Glomerular visceral epithelial cell (primary cell): ENCODE measurements at regions not wholly inside any gene's neighbourhood (a gene's known extent, or its start where the extent isn't known, plus 50 kb on each side); places are given as distances from the start of the nearest gene placed in this dataset.
A peak's percentile ranks its signal among the peaks of the same experiment; 100 is the strongest.
"Not testable (repeated sequence)": the region's sequence is repeated elsewhere in the genome, so short reads cannot be mapped to it uniquely, and the experiment has no call there.

ENCODE experiments used
- DNase-seq: peaks from one replicate; pipeline ENCODE4 v3.0.0-alpha.2; 2016; ENCODE audit errors: extremely low spot score

- no peak for DNase-seq
Measured at GRCh38 chr6:97913721-97914120, 630.7 kb upstream of the MMS22L start.

DNA sequence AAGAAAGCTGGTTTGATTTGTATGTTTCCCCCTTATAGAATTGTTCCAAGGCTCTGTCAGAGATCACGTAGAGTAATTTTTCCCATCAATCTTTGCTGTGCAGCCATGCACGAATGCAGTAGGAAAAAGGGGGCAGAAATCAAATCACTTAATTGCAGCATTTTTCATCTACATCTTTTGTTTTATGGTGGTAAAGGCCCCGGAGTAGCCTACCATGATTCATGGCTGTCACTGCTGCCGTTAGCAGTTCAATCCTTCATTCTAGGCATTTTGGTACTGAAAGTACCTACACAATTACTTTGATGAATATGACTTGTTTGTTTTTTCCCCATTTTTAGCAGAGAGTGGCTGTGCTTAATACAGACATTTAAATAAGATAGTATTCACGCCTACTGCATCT is 631.9 kb upstream of the MMS22L start:
- no peak for DNase-seq

DNA sequence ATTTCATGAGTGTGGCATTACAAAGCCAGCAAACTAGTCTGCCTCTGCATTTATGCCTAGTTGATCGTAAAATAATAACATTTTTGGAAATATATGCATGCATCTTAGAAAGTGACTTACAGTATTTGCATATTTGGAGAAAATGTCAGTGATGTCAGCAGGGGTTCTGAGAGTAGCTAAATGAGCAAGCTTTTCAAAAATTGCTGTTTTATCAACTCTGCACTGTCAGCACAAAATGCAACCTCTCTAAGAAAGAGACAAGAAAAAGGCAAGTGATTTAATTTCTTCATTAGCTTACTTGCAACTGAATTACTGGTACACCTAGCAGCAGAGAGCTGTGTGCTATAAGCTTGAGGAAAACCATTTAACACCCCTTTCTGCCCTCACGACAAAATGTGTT is 632.5 kb upstream of the MMS22L start:
- DNase-seq: no peak

GRCh38 chr6:97917369-97917768 is 634.4 kb upstream of the MMS22L start:
- no peak for DNase-seq

DNA sequence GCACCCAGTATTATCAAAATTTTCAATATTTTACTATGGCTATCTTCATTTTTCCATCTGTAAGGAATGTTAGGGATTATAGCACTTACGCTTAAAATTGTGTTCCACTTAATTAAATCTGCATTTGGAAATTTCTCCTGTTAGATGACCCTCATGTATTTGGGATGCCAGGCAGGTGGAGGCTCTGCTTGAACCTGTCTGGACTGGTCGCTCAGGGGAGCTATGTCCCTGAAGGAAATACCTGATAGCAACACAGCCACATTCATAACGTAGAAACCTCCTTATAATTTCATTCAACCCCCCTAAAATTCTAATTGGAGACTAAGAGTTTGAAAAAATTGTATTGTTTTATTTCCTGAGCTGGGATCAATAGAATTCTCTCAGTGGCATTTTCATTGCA is 636.0 kb upstream of the MMS22L start:
- DNase-seq: no peak

- no peak for DNase-seq
Measured at GRCh38 chr6:97919631-97920030, 636.6 kb upstream of the MMS22L start.

DNA sequence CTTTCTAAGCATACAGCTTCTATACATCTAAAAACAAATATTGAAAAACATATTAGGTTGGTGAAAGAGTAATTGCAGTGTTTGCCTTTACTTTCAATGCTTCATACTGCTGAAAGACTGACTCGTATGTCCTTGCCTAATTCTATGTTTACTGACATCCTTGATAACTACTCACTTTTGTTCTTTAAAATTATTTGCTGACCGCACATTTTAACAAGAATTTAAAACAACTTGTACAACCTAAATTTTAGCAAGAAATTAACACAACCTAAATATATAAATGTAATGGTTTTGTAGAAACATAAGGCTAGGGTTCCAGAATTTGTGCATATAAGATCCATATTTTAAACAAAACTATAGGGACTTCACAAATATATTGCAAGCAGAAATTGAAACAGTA is 640.2 kb upstream of the MMS22L start:
- no peak for DNase-seq

- DNase-seq: no peak
Measured at GRCh38 chr6:97925504-97925903, 642.5 kb upstream of the MMS22L start.

GRCh38 chr6:97939440-97940168 is 656.6 kb upstream of the MMS22L start:
- no peak for DNase-seq

DNA sequence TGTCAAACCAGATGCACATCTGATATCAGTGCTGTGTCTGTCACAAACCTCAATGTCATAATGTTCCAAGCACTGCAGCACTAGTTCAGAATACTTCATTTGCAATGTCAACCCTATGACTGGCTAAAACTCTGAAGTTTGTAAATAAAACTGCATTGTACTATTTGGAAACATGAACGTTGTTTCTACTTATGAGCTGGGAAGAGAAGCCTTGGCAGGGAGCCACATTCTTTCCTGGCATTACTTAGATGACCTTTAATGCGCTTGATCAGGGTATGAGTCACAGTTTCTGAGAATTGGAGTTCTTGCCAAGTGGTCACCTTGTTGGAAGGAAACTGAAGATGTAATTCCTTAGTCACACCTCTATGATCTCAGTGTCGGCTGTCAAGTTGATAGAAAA is 664.8 kb upstream of the MMS22L start:
- peak; percentile 95 for DNase-seq

GRCh38 chr6:97958134-97958533 is 675.1 kb upstream of the MMS22L start:
- DNase-seq: peak; percentile 58

DNA sequence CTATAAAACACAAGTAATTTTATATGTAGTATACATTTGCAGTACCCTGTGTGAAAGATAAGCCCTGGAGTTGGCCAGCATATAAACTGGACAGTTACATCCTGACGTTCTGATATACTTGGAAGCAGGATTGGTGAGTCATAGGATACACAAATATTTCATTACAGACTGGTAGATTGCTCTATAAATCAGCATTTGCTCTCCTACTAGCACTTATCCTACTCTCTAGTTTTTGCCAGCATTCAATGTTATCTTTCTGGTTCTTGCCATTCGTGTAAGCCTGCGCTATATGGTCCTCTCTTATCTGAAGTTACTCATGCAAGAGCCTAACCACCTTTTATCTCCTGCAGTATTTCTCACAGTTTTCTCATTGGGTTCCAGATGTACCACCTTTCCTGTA is 680.2 kb upstream of the MMS22L start:
- DNase-seq: peak; percentile 2

GRCh38 chr6:97969065-97969464 is 686.0 kb upstream of the MMS22L start:
- no peak for DNase-seq

DNA sequence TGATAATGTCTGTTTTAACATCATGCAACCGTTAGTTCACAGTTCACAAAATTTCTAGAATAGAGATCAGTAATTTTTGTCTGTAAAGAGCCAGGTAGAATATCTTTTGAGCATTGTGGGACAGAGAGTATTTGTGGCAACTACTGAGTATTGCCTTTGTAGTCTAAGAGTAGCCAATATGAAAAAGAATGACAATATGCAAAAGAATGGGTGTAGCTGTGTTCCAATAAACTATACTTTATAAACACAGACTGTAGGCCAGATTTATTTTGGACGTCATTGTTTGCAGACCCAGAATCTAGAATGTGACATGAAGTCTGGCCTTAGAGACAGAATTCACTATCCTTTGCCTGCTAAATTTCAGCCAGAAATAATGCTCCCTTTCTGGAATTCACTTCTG is 694.1 kb upstream of the MMS22L start:
- no peak for DNase-seq

GRCh38 chr6:97978855-97979271 is 695.8 kb upstream of the MMS22L start:
- DNase-seq: no peak

DNA sequence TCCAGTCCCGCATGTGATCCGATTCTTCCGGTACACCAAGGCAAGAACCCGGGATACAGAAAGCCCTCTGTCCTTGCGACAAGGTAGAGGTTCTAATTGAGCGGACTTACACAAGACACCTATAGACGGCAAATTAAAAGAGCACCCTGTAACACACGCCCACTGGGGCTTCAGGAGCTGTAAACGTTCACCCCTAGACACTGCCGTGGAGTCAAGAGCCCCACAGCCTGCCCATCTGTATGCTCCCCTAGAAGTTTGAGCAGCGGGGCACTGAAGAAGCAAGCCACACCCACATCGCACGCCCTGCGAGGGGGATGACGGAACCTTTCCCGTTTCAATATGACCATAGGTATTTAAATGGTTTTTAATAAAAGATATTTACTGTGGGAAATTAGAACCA is 696.3 kb upstream of the MMS22L start:
- not testable (repeated sequence) for DNase-seq

- DNase-seq: no peak
Measured at GRCh38 chr6:97989451-97989850, 706.4 kb upstream of the MMS22L start.

- DNase-seq: no peak
Measured at GRCh38 chr6:97995158-97995557, 712.1 kb upstream of the MMS22L start.

GRCh38 chr6:98002678-98003077 is 719.7 kb upstream of the MMS22L start:
- no peak for DNase-seq

GRCh38 chr6:98014442-98015201 is 731.6 kb upstream of the MMS22L start:
- DNase-seq: no peak

GRCh38 chr6:98016565-98016964 is 733.5 kb upstream of the MMS22L start:
- DNase-seq: no peak

DNA sequence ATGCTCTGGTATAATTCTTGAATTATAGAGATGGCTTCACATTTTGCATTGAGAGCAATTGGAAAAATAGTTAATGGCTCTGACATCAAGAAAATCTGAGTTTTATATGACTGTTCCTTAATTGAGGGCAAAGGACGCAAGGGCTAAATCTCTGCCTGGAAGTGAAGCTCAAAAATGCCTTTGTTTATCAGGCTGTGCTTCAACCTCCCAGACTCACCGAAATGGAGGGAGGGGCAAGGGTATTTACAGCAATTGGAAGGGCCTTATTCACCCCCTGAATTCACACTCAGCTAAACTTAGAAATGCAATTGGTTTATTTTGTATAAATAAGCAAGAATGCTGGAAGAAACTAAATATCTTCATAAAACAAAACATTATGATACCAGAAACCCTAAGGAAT is 737.2 kb upstream of the MMS22L start:
- DNase-seq: no peak

- no peak for DNase-seq
Measured at GRCh38 chr6:98024359-98024758, 741.3 kb upstream of the MMS22L start.
